HepG2 (cell line): ENCODE measurements at regions not wholly inside any gene's neighbourhood (a gene's known extent, or its start where the extent isn't known, plus 50 kb on each side); places are given as distances from the start of the nearest gene placed in this dataset.

Experiments used
- ARID4A ChIP-seq: sonication (generic); formaldehyde crosslinking; IDR thresholded peaks from 2 replicates; pipeline ENCODE4 v1.5.0; 2020; ENCODE audit warnings: mild to moderate bottlenecking, missing genetic modification reagents, borderline replicate concordance
- ATF7 ChIP-seq, 2 experiments: fragments of 450-650 bp in 1 of 2; sonication (generic) in 1 of 2; formaldehyde crosslinking in 1 of 2; IDR thresholded peaks; 2 replicates each; pipeline versions ENCODE4 v1.4.0 to v1.6.1; 2016 to 2020; ENCODE audit warnings: antibody characterized with exemption in 1 of 2, mild to moderate bottlenecking in 1 of 2, missing genetic modification reagents in 1 of 2
- BRD4 ChIP-seq: sonication (generic); formaldehyde crosslinking; IDR thresholded peaks from 2 replicates; pipeline ENCODE4 v1.4.0; 2020; ENCODE audit warnings: missing genetic modification reagents
- MED8 ChIP-seq: sonication (generic); formaldehyde crosslinking; IDR thresholded peaks from 2 replicates; pipeline ENCODE4 v1.8.1; 2023; ENCODE audit warnings: mild to moderate bottlenecking, missing genetic modification reagents; ENCODE audit not compliant: insufficient replicate concordance
- PLSCR1 ChIP-seq: sonication (generic); formaldehyde crosslinking; IDR thresholded peaks from 2 replicates; pipeline ENCODE4 v1.5.0; 2020; ENCODE audit warnings: missing genetic modification reagents, mild to moderate bottlenecking, borderline replicate concordance
- SAP130 ChIP-seq: IDR thresholded peaks from 2 replicates; pipeline ENCODE4 v1.6.1; 2016; ENCODE audit warnings: low read depth
- XRCC5 ChIP-seq: fragments of 200-400 bp; formaldehyde crosslinking; optimal IDR thresholded peaks from 2 replicates; pipeline ENCODE3; 2017; ENCODE audit warnings: mild to moderate bottlenecking, low read length
- ZKSCAN8 ChIP-seq: IDR thresholded peaks from 2 replicates; pipeline ENCODE4 v1.6.1; 2016; ENCODE audit warnings: borderline replicate concordance, missing genetic modification reagents, missing compliant biosample characterization
- ZNF616 ChIP-seq: sonication (generic); formaldehyde crosslinking; IDR thresholded peaks from 2 replicates; pipeline ENCODE4 v1.5.0; 2020; ENCODE audit warnings: low read depth, mild to moderate bottlenecking, missing genetic modification reagents
- TF ChIP-seq, protein P1 (sequence below): sonication (generic); formaldehyde crosslinking; IDR thresholded peaks from 2 replicates; pipeline ENCODE4 v1.4.0; 2020; ENCODE audit warnings: mild to moderate bottlenecking, missing genetic modification reagents
- TF ChIP-seq, protein P2 (sequence below): sonication (generic); formaldehyde crosslinking; IDR thresholded peaks from 2 replicates; pipeline ENCODE4 v1.9.0; 2022; ENCODE audit warnings: missing genetic modification reagents, mild to moderate bottlenecking, borderline replicate concordance

DNA sequence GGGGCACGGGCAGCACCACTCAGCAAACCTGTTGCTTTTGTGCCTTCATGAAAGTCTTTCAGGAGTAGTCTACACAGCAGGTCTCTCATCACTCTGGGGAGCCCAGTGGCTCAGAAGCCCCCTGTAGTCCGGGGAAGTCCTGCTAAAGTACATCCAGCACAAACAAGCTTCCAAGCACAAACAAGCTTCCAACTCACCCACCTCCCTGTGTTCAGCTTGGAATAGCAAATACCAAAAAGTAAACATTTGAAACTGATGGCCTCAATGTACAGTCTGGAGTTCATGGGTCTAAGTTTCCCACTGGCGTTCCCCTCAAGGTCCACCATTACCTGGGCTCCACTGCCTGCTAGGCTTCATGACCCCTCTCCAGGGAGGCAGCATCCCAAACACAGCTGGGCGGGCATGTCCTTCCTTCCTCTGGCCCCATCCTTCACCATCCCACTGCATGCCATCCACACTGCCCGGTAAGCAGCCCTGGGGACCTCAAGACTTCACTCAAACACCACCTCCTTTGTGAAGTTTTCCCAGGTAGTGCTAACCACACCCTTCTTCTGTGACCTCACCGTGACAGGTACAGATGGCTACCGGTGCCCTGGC lies 62.8 kb upstream of the SIAH1 start (continued):
- TF ChIP-seq, protein P1, sequence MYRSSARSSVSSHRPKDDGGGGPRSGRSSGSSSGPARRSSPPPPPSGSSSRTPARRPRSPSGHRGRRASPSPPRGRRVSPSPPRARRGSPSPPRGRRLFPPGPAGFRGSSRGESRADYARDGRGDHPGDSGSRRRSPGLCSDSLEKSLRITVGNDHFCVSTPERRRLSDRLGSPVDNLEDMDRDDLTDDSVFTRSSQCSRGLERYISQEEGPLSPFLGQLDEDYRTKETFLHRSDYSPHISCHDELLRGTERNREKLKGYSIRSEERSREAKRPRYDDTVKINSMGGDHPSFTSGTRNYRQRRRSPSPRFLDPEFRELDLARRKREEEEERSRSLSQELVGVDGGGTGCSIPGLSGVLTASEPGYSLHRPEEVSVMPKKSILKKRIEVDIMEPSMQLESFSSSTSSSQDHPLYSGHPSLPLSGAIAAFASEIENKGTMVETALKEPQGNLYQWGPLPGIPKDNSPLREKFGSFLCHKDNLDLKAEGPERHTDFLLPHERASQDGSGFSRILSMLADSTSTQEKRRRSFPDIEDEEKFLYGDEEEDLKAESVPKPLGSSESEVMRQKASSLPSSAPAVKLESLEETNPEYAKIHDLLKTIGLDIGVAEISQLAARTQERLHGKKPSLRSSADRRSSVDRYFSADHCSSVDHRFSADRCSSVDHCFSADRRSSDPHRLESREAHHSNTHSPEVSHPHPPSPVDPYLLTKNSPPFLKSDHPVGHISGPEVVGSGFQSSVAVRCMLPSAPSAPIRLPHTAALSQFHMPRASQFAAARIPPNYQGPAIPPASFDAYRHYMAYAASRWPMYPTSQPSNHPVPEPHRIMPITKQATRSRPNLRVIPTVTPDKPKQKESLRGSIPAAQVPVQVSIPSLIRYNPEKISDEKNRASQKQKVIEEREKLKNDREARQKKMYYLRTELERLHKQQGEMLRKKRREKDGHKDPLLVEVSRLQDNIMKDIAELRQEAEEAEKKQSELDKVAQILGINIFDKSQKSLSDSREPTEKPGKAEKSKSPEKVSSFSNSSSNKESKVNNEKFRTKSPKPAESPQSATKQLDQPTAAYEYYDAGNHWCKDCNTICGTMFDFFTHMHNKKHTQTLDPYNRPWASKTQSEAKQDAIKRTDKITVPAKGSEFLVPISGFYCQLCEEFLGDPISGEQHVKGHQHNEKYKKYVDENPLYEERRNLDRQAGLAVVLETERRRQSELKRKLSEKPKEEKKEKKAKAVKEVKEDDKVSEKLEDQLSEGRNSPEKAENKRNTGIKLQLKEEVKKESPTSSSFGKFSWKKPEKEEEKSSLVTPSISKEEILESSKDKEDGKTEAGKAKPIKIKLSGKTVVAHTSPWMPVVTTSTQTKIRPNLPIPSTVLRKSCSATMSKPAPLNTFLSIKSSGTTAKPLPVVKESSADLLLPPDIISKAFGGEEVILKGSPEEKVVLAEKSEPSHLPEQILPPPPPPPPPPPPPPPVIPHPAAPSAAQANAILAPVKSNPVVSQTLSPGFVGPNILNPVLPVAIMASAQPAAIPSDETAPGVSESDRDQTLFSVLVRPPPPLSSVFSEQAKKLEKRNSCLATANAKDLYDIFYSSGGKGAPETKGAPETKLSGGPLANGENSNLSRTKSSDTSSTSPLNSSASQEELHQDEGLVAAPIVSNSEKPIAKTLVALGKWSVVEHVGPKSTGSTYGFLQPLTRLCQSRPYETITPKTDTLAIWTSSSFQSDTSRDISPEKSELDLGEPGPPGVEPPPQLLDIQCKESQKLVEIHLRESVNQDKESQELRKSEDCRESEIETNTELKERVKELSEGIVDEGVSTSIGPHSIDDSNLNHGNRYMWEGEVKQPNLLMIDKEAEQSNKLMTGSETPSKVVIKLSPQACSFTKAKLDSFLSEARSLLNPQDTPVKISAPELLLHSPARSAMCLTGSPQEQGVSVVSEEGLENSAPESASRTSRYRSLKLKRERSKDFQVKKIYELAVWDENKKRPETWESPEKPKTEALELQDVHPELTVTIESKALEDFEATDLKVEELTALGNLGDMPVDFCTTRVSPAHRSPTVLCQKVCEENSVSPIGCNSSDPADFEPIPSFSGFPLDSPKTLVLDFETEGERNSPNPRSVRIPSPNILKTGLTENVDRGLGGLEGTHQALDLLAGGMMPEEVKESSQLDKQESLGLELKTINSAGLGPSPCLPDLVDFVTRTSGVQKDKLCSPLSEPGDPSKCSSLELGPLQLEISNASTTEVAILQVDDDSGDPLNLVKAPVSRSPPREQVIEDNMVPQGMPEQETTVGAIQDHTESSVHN (CRISPR knock-in tag) = 0 out of 2 replicates have a peak, but pooled peaks have one; percentile 66
- TF ChIP-seq ZNF616 (CRISPR knock-in tag) (no peak), SAP130 (CRISPR knock-in tag) (peak; percentile 67), ZKSCAN8 (peak; percentile 68; the same call in 1 of the 2 replicates), XRCC5 (no peak), MED8 (CRISPR knock-in tag) (no peak), PLSCR1 (CRISPR knock-in tag) (no peak), ATF7 (IDR thresholded peaks at IDR 0.05) (no peak), ATF7 (CRISPR knock-in tag; IDR thresholded peaks at IDR 0.05) (0 out of 2 replicates have a peak, but pooled peaks have one; percentile 36), ARID4A (peak; percentile 42; the same call in 1 of the 2 replicates), BRD4 (no peak)
- TF ChIP-seq, protein P2, sequence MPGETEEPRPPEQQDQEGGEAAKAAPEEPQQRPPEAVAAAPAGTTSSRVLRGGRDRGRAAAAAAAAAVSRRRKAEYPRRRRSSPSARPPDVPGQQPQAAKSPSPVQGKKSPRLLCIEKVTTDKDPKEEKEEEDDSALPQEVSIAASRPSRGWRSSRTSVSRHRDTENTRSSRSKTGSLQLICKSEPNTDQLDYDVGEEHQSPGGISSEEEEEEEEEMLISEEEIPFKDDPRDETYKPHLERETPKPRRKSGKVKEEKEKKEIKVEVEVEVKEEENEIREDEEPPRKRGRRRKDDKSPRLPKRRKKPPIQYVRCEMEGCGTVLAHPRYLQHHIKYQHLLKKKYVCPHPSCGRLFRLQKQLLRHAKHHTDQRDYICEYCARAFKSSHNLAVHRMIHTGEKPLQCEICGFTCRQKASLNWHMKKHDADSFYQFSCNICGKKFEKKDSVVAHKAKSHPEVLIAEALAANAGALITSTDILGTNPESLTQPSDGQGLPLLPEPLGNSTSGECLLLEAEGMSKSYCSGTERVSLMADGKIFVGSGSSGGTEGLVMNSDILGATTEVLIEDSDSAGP (CRISPR knock-in tag) = no peak; the same call in 1 of the 2 replicates
